SK-N-SH (cell line): ENCODE measurements at regions not wholly inside any gene's neighbourhood (a gene's known extent, or its start where the extent isn't known, plus 50 kb on each side); places are given as distances from the start of the nearest gene placed in this dataset.

Source experiments
- CTCF ChIA-PET: fragments of 300-600, 350-600 bp; formaldehyde crosslinking; extraction: SDS; loops from one replicate; lab custom pipeline; 2021; lab: Yijun Ruan, JAX
- POLR2A ChIA-PET: fragments of 350-600 bp; sonication (Branson Sonifier 250); formaldehyde crosslinking; extraction: SDS; loops from one replicate; lab custom pipeline; 2020; ENCODE audit warnings: antibody characterized with exemption, inconsistent platforms; lab: Yijun Ruan, JAX
- DNase-seq: peaks from one replicate; pipeline ENCODE4 v3.0.0; 2012
- H2AFZ ChIP-seq: fragments of 200-600 bp; sonication (generic); 2 replicates; pipeline ENCODE4 v1.8.1; 2016; ENCODE audit warnings: antibody characterized with exemption, mild to moderate bottlenecking, low read depth
- H3F3A ChIP-seq: fragments of 200-600 bp; sonication (generic); replicated peaks from 2 replicates; pipeline ENCODE3; 2016; ENCODE audit warnings: antibody characterized with exemption, mild to moderate bottlenecking; ENCODE audit not compliant: insufficient read depth
- H3K27ac ChIP-seq, 2 experiments: fragments of 200-500 bp in 1 of 2; fragments of 200-600 bp in 1 of 2; sonication (Bioruptor generic) in 1 of 2; sonication (generic), shearing (Covaris generic) in 1 of 2; 2 replicates each; pipeline versions ENCODE4 v1.5.1 to v1.6.1; 2014 to 2016; ENCODE audit warnings: low read depth in 2 of 2, inconsistent platforms in 1 of 2, low read length in 1 of 2, mild to moderate bottlenecking in 1 of 2, mixed read lengths in 1 of 2
- H3K27me3 ChIP-seq: fragments of 200-600 bp; sonication (generic), shearing (Covaris generic); 2 replicates; pipeline ENCODE4 v1.6.1; 2016; ENCODE audit warnings: mixed run types; ENCODE audit not compliant: insufficient read depth
- H3K36me3 ChIP-seq, 2 experiments: fragments of 200-500 bp in 1 of 2; fragments of 200-600 bp in 1 of 2; sonication (Bioruptor generic) in 1 of 2; sonication (generic) in 1 of 2; replicated peaks in 1 of 2; 2 replicates each; pipeline versions ENCODE3 to v1.5.1; 2014 to 2016; ENCODE audit warnings: low read length in 1 of 2, mild to moderate bottlenecking in 1 of 2; ENCODE audit not compliant: insufficient read depth in 2 of 2, control insufficient read depth in 1 of 2
- H3K4me1 ChIP-seq, 2 experiments: fragments of 200-500 bp in 1 of 2; fragments of 200-600 bp in 1 of 2; sonication (Bioruptor generic) in 1 of 2; sonication (generic), shearing (Covaris generic) in 1 of 2; 2 replicates each; pipeline versions ENCODE4 v1.5.1 to v1.6.1; 2014 to 2016; ENCODE audit warnings: low read depth in 1 of 2, low read length in 1 of 2, mixed run types in 1 of 2; ENCODE audit not compliant: insufficient read depth in 2 of 2, control insufficient read depth in 1 of 2
- H3K4me2 ChIP-seq: fragments of 200-600 bp; sonication (generic), shearing (Covaris generic); 2 replicates; pipeline ENCODE4 v1.6.1; 2017; ENCODE audit warnings: mixed run types
- H3K4me3 ChIP-seq, 2 experiments: fragments of 200-500 bp in 1 of 2; fragments of 200-600 bp in 1 of 2; sonication (Bioruptor generic) in 1 of 2; sonication (generic), shearing (Covaris generic) in 1 of 2; 2 replicates each; pipeline versions ENCODE4 v1.5.1 to v1.8.1; 2014 to 2016; ENCODE audit warnings: low read depth in 2 of 2, inconsistent platforms in 1 of 2, low read length in 1 of 2, mild to moderate bottlenecking in 1 of 2, mixed read lengths in 1 of 2, moderate library complexity in 1 of 2
- H3K79me2 ChIP-seq: fragments of 200-600 bp; sonication (generic); 2 replicates; pipeline ENCODE4 v1.8.1; 2017; ENCODE audit warnings: mild to moderate bottlenecking; ENCODE audit not compliant: insufficient read depth
- H3K9ac ChIP-seq: fragments of 200-600 bp; sonication (generic); 2 replicates; pipeline ENCODE4 v1.6.1; 2017; ENCODE audit warnings: mixed run types
- H3K9me2 ChIP-seq: fragments of 200-600 bp; sonication (generic); 2 replicates; pipeline ENCODE4 v1.6.1; 2017; ENCODE audit warnings: mixed run types
- H3K9me3 ChIP-seq: fragments of 200-600 bp; sonication (generic); 2 replicates; pipeline ENCODE4 v1.6.1; 2017; ENCODE audit warnings: mixed run types, mild to moderate bottlenecking, moderate library complexity
- H4K20me1 ChIP-seq: fragments of 200-600 bp; sonication (generic); 2 replicates; pipeline ENCODE4 v1.6.1; 2017; ENCODE audit warnings: mild to moderate bottlenecking, mixed run types; ENCODE audit not compliant: insufficient read depth
- CHD2 ChIP-seq: fragments of 150-350 bp; IDR thresholded peaks from 2 replicates; pipeline ENCODE4 v1.6.1; 2018; ENCODE audit warnings: low read length; ENCODE audit not compliant: partially characterized antibody
- EP300 ChIP-seq, 2 experiments: IDR thresholded peaks; 2 replicates each; pipeline versions ENCODE4 v1.4.0 to v1.6.1; 2012; ENCODE audit warnings: borderline replicate concordance in 1 of 2, low read depth in 1 of 2, low read length in 1 of 2
- EZH2phosphoT487 ChIP-seq: fragments of 200-600 bp; sonication (generic); IDR thresholded peaks from 2 replicates; pipeline ENCODE4 v1.6.1; 2017; ENCODE audit warnings: low read depth, mixed run types, mild to moderate bottlenecking, antibody characterized with exemption, moderate library complexity, borderline replicate concordance
- FOXM1 ChIP-seq: IDR thresholded peaks from 2 replicates; pipeline ENCODE4 v1.4.0; 2012; ENCODE audit warnings: low read depth, mild to moderate bottlenecking
- GABPA ChIP-seq: IDR thresholded peaks from 2 replicates; pipeline ENCODE4 v1.4.0; 2012; ENCODE audit warnings: low read depth, mild to moderate bottlenecking
- GATA2 ChIP-seq: sonication (generic); formaldehyde crosslinking; IDR thresholded peaks from 2 replicates; pipeline ENCODE4 v1.5.0; 2020; ENCODE audit warnings: mild to moderate bottlenecking, missing genetic modification reagents
- JUND ChIP-seq: IDR thresholded peaks from 2 replicates; pipeline ENCODE4 v1.4.0; 2012
- NFIC ChIP-seq: IDR thresholded peaks from 2 replicates; pipeline ENCODE4 v1.4.0; 2012; ENCODE audit warnings: borderline replicate concordance
- PBX3 ChIP-seq: IDR thresholded peaks from 2 replicates; pipeline ENCODE4; 2012
- POLR2AphosphoS5 ChIP-seq: IDR thresholded peaks from 2 replicates; pipeline ENCODE4 v1.6.1; 2012; ENCODE audit warnings: low read depth, low read length
- RAD21 ChIP-seq: IDR thresholded peaks from 2 replicates; pipeline ENCODE4 v1.6.1; 2012; ENCODE audit warnings: mild to moderate bottlenecking, low read length
- RXRA ChIP-seq: IDR thresholded peaks from 2 replicates; pipeline ENCODE4 v1.4.0; 2012; ENCODE audit warnings: low read depth, mild to moderate bottlenecking, borderline replicate concordance
- SMC3 ChIP-seq: IDR thresholded peaks from 2 replicates; pipeline ENCODE4 v1.6.1; 2012; ENCODE audit warnings: low read depth, low read length, improper control_type of control experiment
- TCF12 ChIP-seq: IDR thresholded peaks from 2 replicates; pipeline ENCODE4 v1.4.0; 2012
- YY1 ChIP-seq: IDR thresholded peaks from 2 replicates; pipeline ENCODE4 v1.4.0; 2012; ENCODE audit warnings: low read depth, mild to moderate bottlenecking
- WGBS: methylation state at CpG from one replicate; pipeline ENCODE4 v1.1.6; 2017; ENCODE audit warnings: low lambda C conversion rate; 5-methylcytosine and 5-hydroxymethylcytosine counted together
- TF ChIP-seq, protein P1 (sequence below): fragments of 150-350 bp; IDR thresholded peaks from 2 replicates; pipeline ENCODE4 v1.6.1; 2017; ENCODE audit warnings: antibody characterized with exemption, low read length, low read depth, borderline replicate concordance
- TF ChIP-seq, protein P2 (sequence below): IDR thresholded peaks from 2 replicates; pipeline ENCODE4 v1.4.0; 2012; ENCODE audit warnings: low read depth
- TF ChIP-seq, protein P3 (sequence below): fragments of 200-600 bp; sonication (generic); IDR thresholded peaks from 2 replicates; pipeline ENCODE4 v1.6.1; 2017; ENCODE audit warnings: antibody characterized with exemption, mild to moderate bottlenecking, moderate library complexity
- TF ChIP-seq, protein P4 (sequence below): IDR thresholded peaks from 2 replicates; pipeline ENCODE4 v1.4.0; 2012; ENCODE audit warnings: low read depth, borderline replicate concordance

GRCh38 chr5:74268297-74268696 lies 372.2 kb downstream of the ENC1 start:
- no peak for TF ChIP-seq FOXM1
- TF ChIP-seq PBX3, result no peak
- no peak for TF ChIP-seq EZH2phosphoT487
- no peak for TF ChIP-seq CHD2
- TF ChIP-seq, protein P1, sequence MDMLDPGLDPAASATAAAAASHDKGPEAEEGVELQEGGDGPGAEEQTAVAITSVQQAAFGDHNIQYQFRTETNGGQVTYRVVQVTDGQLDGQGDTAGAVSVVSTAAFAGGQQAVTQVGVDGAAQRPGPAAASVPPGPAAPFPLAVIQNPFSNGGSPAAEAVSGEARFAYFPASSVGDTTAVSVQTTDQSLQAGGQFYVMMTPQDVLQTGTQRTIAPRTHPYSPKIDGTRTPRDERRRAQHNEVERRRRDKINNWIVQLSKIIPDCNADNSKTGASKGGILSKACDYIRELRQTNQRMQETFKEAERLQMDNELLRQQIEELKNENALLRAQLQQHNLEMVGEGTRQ, result no peak
- no peak for TF ChIP-seq TCF12
- no peak for TF ChIP-seq GABPA
- TF ChIP-seq, protein P2, sequence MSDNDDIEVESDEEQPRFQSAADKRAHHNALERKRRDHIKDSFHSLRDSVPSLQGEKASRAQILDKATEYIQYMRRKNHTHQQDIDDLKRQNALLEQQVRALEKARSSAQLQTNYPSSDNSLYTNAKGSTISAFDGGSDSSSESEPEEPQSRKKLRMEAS, result no peak
- TF ChIP-seq YY1, result no peak
- no peak for TF ChIP-seq POLR2AphosphoS5
- TF ChIP-seq GATA2 (CRISPR knock-in tag), result no peak
- DNase-seq, result no peak
- H3F3A ChIP-seq, result no peaks in the 10 kb centered on the region
- CTCF ChIA-PET, result interaction anchor here (1.0 kb wide), 1 partner anchor 9 kb away, joined by 3 read pairs; no protein-coding TSS in a partner anchor
- POLR2A ChIA-PET, result no interaction called here
- H3K9me2 ChIP-seq, result no peaks in the 10 kb centered on the region
- no peaks in the 10 kb centered on the region for H3K4me1 ChIP-seq
- H3K36me3 ChIP-seq, result no peaks in the 10 kb centered on the region
- H2AFZ ChIP-seq, result no peak overlapping the region
- H3K4me3 ChIP-seq, result no peak overlapping the region
- no peak overlapping the region for H3K27ac ChIP-seq
- H3K9ac ChIP-seq, result no peak overlapping the region
- H3K4me2 ChIP-seq, result no peak overlapping the region
- 83% methylated on average over 5 of the region's 5 CpGs for WGBS
- no peaks in the 10 kb centered on the region for H3K27me3 ChIP-seq
- no peaks in the 10 kb centered on the region for H3K9me3 ChIP-seq
- H3K79me2 ChIP-seq, result no peaks in the 10 kb centered on the region
- no peaks in the 10 kb centered on the region for H4K20me1 ChIP-seq

GRCh38 chr5:74266836-74267235 lies 373.7 kb downstream of the ENC1 start:
- WGBS, result 97% methylated on average over 5 of the region's 5 CpGs
- Histone ChIP-seq H3K9ac (no peak overlapping the region), H3K4me2 (no peak overlapping the region), H3K27me3 (no peaks in the 10 kb centered on the region), H3K4me3 (no peak overlapping the region), H2AFZ (no peak overlapping the region), H3K27ac (no peak overlapping the region), H3K36me3 (no peaks in the 10 kb centered on the region), H3F3A (no peaks in the 10 kb centered on the region), H3K4me1 (peaks cover 0 to 2% of the 10 kb centered on the region in 2 experiments; a peak in 1 of 4 replicates), H3K9me2 (no peaks in the 10 kb centered on the region), H3K9me3 (no peaks in the 10 kb centered on the region), H4K20me1 (no peaks in the 10 kb centered on the region), H3K79me2 (no peaks in the 10 kb centered on the region)
- TF ChIP-seq SMC3 (no peak), RAD21 (no peak), NFIC (no peak), EP300 (IDR thresholded peaks at IDR 0.05; ENCODE audit: borderline replicate concordance in 1 of 2, low read depth in 1 of 2, low read length in 1 of 2) (no peak), RXRA (no peak), FOXM1 (no peak), GABPA (no peak), EZH2phosphoT487 (no peak), JUND (no peak), CHD2 (no peak)
- TF ChIP-seq, protein P3, sequence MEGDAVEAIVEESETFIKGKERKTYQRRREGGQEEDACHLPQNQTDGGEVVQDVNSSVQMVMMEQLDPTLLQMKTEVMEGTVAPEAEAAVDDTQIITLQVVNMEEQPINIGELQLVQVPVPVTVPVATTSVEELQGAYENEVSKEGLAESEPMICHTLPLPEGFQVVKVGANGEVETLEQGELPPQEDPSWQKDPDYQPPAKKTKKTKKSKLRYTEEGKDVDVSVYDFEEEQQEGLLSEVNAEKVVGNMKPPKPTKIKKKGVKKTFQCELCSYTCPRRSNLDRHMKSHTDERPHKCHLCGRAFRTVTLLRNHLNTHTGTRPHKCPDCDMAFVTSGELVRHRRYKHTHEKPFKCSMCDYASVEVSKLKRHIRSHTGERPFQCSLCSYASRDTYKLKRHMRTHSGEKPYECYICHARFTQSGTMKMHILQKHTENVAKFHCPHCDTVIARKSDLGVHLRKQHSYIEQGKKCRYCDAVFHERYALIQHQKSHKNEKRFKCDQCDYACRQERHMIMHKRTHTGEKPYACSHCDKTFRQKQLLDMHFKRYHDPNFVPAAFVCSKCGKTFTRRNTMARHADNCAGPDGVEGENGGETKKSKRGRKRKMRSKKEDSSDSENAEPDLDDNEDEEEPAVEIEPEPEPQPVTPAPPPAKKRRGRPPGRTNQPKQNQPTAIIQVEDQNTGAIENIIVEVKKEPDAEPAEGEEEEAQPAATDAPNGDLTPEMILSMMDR, result no peak
- TF ChIP-seq, protein P4, sequence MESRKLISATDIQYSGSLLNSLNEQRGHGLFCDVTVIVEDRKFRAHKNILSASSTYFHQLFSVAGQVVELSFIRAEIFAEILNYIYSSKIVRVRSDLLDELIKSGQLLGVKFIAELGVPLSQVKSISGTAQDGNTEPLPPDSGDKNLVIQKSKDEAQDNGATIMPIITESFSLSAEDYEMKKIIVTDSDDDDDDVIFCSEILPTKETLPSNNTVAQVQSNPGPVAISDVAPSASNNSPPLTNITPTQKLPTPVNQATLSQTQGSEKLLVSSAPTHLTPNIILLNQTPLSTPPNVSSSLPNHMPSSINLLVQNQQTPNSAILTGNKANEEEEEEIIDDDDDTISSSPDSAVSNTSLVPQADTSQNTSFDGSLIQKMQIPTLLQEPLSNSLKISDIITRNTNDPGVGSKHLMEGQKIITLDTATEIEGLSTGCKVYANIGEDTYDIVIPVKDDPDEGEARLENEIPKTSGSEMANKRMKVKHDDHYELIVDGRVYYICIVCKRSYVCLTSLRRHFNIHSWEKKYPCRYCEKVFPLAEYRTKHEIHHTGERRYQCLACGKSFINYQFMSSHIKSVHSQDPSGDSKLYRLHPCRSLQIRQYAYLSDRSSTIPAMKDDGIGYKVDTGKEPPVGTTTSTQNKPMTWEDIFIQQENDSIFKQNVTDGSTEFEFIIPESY, result no peak
- TF ChIP-seq, protein P2, result no peak
- ChIA-PET CTCF (no interaction called here), POLR2A (no interaction called here)
- no peak for DNase-seq
